Stimulated activated CD4-positive, alpha-beta T cell treated with anti-CD3 and anti-CD28 coated beads, Interleukin-4, amount 100 ng/mL, for 48 hours (primary cell): ENCODE measurements at regions not wholly inside any gene's neighbourhood (a gene's known extent, or its start where the extent isn't known, plus 50 kb on each side); places are given as distances from the start of the nearest gene placed in this dataset.

Experiments used
- DNase-seq, 2 donors: peaks; one replicate each; pipeline ENCODE4 v3.0.0-alpha.2; 2020; ENCODE audit warnings: low read depth in 2 of 2

DNA sequence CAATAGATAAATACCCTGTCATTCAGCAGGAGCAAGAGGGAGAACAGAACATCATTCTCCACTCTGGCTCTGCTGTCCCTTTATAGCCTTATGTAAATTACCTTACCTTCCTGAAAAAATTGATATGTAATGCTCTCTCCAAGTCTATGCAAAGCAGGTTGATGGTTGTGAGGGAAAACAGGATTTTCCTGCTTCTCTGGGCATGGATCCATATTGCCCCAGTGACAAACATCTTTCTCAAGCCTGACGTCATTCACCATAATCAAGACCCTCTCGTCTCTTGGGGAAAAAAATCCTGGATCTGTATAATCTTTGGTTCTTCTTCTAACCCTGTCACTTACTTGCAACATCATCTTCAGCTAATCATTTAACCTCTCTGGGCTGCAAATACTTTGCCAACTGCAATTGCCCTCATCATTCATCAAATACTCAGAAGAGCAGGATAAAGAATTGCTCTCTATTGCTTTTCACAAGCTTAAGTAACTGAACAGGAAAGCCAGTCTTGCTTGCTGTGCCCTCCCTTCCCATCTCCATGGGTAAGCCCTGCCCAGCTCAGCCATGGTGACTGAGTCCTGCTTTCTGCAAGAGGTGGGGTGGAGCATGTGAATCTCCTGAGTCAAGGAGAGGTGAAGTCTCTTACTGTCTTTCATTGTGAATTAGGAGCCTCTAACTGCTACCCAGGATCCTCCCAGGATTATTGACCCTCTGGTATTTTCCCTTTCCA is 123.7 kb upstream of the KLF7 start:
- no peak for DNase-seq

DNA sequence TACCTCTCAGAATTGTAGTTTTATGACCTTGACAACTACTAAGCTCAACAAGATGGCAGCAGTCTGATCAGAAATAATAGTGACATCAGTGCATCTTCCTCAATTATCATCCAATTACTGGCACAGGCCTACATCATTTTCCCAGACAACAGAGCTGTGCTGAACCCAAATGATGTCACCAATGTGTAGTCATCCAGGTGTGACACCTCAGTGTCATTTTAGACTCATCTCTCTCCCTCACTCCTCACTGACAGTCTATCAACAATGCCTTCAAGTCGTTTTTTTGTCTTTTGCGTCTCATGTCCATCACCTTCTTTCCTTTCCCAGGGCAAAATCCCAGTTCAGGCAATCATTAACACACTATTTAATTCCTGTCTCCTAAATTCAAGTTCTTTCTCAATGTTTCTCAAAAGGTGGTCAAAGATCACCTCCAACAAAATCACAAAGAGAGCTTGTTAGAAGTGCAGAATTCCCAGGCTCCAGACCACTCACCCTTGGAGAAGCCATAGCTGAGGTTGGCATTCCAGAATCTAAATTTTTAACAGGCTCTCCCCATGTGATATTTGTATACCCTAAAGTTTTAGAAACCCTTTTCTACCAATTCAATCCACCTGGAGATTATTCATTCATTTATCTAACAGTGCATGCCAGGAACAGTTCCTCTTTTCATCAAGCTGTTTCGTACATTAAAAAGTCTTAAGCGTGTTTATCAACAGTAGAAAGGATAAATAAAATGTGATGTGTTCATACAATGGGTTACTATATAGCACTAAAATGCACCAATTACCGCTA is 125.3 kb upstream of the KLF7 start:
- DNase-seq, result no peak

DNA sequence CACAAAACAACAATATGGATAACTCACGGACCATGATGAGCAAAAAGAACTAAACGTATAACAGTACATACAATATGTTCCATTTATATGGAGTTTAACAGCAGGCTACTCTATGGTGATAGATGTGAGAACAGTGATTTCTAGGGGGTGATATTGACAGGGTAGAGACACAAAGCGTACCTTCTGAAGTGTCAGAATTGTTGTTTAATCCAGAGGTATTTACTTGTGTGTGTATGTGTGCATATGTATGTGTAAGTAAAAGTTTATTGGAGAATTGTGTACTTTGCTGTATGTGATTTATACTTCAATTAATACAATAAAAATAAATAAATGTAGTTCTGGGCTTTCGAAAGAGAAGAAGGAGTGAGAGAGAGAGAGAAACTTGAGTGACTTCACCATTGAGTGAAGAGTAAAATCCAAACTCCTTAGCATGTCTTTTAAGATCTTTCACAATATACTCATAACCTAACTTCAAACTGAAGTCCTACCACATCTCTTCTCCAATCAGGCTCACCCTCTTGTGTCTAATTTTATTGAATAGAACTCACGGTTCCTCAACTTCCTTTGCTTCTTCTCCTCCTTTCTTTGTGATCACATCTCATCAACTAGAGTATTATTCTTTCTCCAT is 126.0 kb upstream of the KLF7 start:
- DNase-seq, result no peak

DNA sequence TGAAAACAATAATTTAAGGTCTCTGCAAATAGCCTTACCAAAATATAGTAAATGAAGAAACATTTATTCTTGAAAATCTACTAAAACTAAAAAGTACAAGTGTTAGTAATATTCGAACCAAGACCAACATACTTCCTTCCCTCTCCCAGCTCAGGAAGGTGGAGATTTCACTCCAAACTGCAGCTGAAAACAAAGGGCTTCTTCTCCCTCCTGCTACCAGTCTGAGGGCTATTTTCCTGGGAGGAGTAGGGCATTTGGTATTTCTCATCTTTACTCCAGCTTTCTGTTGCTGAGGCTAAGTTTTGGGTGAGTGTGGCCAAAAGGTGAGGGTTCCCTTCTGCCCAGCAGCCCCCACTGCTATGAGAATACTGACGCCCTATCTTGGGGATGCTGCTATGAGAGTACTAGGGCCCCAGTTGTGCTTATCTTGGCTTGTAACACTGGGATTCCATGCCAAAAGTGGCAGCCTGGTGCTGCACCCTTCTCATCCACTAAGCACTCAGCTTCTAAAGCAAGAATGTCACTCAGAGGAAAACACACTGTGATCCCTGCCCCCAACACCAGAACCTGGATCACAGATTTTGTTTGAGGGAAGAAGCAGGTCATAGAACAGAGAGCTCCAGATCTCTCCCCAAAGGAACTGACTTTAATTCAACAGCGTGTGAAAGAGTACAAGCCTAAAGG is 130.7 kb upstream of the KLF7 start:
- no peak for DNase-seq

DNA sequence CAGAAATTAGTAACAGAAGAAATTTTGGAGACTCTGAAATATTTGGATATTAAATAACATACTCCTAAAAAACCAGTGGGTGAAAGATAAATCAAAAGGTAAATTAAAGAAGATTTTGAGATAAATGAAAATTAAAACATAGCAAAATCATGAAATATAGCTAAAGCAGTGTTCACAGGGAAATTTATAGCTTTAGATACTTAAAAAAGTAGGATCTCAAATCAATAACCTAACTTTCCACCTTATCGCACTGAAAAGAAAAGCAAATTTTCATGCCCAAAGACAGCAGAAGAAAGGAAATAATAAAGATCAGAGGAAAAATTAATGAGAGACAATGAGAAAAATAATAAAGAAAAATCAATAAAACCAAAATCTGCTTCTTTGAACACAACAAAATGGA is 135.1 kb upstream of the KLF7 start:
- no peak for DNase-seq

DNA sequence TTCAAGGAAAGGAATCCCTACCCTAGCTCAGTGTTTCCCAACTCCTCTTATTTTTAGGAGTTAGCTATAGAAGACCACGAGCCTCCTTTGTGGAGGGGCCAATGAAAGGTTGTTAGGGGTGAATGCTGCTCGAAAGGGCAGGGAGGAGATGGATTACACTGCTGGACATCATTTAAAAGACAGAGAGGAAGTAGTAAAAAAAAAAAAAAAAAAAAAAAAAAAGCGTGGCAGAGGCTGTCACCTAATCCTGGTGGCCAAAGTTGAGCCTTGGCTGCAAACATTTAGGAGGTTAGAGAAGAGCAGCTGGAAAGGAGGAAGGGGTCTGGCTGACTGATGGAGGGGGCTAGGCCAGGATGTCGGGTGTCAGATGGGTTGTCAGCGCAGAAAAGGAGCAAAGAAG is 139.0 kb upstream of the KLF7 start:
- DNase-seq, result no peak

DNA sequence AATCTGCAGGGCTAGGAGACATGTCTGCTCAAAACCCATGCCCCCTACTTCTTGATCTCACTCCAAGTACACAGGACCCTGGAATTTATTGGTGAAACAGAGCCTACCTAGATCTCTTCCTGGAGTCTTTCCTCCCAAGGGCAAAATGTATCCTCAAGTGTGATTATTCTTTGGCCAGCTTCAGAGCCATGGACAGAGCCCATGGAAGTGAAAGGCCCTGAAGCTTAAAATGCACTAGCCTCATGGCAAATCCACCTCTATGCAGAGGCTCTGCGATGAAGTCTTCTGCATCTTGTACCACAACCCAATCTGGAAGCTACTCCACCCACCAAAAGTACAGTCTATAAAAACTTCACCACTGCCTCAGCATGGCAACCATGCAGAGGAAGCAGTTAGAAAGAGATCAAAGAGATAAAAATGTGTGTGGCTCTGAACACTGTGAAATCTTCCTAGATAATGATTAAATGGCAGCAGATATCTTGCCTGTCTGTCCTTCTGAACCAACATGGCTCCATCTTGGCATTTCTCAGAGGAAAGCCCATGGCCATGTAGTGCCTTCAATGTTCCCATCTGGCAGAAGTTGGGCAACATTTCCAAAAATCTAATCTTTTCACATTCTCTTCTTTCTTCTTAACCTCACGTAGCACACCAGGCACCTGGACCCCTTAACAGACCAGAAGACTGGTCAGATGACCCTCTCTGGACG is 142.9 kb upstream of the KLF7 start:
- no peak for DNase-seq

DNA sequence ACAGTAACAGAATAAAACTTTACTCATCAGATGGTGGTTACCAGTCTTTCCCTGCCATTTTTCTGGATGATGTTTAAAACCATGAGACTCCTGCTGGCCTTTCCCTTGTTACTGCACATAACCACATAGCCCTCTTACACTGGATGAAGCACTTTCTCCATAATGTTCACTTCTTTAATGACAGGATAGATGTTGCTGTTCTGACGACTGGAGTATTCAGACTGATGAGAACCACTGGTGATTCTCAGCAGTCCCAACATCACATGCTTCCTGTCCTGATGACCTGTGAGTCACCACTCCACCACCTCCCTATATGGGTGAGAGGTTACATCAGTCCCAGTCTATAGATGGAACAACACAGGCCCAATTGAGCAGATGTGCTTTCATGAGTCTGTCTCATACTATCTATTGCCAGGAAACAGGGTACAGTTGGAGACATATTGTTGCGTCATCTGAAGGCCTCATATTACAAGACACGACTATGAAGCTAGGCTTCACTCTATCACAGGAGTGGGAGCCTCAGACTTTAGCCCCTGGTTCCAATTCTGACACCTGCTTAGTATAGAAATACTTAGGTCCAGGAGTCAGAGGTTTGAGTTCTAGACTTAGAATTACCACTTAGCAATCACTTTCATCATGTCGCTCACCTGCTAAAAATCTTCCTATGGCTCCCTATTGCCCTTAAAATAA is 145.7 kb upstream of the KLF7 start:
- peak; percentile 16 to 32 for DNase-seq

DNA sequence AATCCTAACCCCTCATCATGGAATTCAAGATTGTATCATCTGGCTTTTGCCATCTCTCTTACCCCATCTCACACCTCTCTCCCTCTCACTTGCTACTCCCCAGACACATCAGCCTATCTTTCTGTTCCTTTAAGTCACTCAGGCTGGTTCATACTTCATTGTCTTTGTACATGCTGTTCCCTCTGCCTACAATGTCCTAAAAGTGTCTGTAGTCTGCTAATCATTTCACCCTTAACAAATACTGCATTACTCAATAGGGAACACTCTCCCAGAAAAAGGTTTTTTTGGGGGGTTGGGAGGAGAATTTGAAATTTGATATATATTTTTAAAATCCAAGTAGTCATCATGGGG is 146.2 kb upstream of the KLF7 start:
- no peak for DNase-seq

DNA sequence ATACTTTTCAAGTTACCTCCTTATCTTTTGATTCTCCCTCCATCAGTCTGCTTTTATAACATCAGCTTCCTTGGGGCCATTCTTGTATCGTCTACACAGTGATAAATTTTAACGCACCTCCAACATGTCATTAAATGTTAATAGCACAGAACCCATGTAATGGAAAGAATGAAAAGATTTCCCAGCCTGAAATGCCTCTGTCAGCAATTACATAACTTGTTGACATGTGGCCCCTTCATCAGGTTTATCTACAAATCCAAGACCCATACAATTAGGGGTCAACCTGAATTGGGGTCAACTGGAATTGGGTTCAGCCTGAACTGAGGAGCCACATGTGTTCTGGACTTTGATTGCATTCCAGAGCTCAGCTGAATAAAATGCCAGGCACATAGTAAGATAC is 148.2 kb upstream of the KLF7 start:
- DNase-seq, result no peak

DNA sequence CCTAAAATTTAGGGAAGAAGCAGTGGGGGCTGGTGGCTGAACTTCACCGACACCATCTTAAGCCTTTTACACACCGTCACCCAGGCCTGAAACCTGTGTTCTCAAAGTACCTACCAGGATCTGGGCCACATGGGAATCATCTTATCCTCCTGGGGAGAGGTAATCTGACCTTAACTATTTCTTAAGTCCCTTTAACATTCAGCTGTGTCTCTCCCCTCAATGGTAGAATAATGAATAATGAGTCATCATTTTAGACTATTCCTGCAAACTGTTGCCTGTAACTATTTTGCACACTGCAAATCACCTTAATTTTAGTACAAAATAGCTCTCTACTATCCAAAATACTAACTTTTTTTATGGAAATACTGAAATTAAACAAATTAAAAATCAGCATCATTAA is 149.4 kb upstream of the KLF7 start:
- DNase-seq, result no peak

DNA sequence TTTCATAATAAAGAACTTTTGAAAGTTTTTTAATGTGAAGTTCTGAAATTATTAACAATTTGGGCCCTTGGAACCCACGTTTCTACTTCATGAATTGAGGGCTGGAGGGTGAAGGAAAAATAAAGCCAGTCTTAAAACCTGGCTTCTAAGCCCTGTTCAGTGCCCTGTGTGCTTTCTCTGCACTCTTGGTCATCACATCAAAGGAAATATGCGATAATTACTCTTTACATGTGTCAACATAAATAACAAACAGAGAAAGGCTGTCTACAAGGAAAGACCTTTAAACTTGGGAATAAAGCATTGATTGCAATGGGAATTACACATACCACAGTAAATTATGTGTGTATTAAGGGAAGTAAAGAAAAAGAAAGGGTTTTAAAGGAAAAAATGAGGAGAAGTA is 150.7 kb upstream of the KLF7 start:
- no peak for DNase-seq

DNA sequence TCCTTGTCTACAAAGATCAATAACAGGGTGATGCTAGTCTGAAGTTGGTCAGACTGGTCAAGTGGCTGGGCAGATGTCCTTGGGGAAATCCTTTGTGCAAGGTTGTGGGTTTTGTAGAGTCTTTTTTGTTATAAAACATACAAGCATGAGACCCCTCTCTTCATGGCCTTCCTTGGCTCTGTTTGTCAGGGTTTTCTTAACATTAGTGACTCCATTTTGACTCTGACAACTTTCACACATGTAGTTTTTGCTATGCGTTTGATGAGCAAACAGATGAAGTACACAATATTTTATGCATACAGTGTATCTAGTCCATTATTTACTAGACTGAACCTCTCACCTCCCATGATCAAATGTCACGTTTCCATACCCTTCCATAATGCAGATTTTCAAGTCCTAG is 151.2 kb upstream of the KLF7 start:
- no peak for DNase-seq

DNA sequence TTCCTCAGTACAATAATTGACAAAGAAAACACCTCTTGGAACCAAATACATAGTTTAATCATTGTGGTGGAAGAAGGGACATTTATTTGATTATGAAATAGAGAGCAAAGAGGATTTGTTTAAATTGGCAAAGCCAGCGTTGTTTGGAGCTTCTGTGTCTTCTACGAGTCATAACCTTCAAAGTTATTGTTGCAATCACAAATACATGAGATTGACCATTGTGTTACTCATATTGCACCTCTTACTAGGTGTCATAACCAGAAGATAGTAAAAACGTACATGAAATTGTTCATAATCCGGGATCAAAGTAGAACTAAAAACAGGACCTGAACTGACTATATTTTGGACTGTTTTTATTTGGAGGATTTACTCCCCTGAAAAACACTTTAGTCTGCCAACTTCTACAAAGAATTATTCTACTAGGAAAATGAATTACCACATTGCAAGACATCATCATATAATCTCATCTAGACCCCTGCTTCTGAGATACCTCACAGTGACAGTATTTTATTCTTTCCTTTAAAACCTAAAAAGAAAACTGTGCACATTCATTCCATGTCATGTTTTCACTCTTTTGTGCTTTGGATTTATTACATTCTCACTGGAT is 151.7 kb upstream of the KLF7 start:
- no peak for DNase-seq

DNA sequence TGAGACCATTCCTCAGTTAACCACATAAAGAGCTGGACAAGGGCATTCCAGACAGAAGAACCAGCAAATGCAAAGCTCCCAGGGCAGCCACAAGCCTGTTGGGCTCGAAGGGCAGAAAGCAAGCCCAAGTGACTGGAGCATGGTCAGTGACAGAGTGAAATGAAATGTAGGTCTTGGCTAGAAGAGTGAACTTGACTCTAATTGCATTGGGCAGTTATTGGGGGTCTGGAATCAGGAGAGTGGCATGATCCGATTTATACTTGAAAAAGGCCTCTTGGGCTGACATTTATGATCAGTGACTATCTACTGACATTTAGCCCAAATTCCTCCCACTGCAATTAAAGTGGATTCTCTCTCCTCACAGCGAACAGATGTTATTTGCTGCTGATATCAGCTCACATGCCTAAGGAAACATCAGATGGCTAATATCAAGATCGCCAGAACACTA is 152.5 kb upstream of the KLF7 start:
- no peak for DNase-seq

DNA sequence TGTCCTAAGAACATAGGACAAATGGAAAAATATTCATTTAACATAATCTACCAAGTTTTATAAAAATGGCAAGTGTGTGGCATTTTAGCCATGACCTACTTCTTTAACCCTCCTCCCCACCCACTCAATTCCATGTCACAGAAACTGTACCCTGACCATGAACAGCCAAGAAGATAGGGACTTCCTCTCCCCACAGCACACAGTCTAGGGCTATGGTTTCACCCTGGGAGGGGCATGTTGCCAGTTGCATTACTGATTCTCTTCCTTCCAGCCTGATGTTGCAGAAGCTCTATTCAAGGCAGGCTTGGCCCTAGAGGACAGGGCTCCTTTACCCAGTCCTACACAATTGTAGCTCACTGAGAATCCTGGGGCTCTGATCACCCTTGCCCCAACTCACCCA is 153.6 kb upstream of the KLF7 start:
- DNase-seq, result no peak

DNA sequence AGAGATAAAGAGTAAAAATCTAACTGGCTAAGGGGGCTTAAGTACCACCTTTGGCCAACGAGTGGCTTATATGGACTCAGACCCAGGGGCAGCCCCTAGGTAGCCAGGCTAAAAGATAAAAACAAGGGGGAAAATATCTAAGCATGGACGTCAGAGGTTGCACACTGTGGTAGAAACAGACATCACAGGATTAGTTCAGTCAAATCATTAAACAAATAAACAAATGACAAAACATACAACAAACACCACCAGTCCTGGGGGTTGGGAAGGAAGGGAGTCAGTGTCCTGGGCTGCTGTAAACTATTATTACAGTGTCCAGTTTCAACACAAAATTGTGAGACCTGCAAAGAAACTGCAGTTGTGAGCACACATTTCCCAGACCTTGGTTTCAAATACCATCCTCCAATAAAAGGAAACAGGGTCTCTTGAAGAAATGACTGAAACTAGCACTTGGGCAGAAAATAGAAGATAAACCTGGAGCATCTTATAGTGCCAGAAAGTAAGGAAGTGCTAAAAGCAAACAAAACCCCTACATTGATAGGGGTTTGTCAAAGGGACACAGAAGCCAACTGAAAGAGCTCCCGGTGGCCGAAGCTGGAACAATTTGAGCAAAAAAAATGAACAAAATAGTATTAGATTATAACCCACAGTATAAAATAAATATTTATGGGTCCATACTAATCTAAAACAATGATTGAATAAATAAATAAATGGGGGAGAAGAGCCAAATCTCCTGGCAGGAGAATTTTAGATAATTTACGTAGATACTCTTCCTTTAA is 154.8 kb upstream of the KLF7 start:
- DNase-seq, result no peak

DNA sequence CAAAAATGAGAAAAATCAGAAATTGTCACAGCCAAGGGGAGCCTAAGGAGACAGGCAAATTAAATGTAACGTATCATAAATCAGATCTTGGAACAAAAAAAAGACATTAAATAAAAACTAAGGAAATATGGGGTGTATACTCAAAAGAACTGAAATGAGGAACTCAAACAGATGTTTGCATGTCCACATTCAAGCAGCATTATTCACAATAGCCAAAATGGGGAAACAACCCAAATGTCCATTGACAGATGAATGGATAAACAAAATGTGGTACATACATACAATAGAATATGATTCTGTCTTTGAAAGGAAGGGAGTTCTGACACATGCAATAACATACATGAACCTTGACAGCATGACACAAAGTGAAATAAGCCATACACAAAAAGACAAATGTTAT is 155.8 kb upstream of the KLF7 start:
- no peak for DNase-seq

DNA sequence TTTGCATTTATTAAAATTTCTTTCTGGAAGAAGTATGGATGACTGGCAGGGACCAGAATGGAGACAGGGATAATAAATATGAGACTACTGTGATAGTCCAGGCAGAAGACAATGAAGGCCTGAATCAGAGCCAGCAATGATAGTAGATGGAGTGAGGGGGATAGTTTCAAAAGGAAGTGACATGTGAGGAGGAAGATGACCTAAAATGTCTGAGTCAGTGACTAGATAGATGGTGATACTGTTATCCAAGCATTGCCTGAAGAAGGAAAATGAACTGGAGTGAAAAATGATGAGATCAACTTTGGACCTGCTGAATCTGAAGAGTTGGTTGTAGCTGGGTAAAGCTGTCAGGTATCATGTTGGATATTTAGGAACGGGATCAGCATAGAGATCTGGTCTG is 158.3 kb upstream of the KLF7 start:
- DNase-seq, result no peak

DNA sequence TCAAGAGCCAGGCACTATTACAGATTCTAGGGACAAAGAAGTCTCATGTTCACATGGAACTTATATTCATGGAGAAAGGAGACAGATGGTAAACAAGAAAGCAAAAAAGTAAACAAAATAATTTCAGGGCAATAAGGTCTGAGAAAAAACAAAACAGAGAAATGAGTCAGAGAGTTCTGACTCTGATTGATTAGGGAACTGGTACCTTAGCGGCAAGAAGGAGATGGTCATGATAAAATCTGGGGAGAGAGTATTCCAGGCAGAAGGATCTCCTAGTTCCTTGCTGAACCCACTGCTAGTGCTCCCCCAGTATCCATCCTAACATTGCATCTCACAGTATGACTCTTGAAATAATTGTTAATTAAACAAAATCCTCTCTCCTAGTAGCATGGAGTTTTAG is 161.8 kb upstream of the KLF7 start:
- DNase-seq, result no peak
